Esophagus mucosa (tissue), 1 donor: ENCODE measurements at regions not wholly inside any gene's neighbourhood (a gene's known extent, or its start where the extent isn't known, plus 50 kb on each side); places are given as distances from the start of the nearest gene placed in this dataset.

Source experiments
- ATAC-seq: fragments of 200-7000 bp; cut with Tn5 transposase; one replicate; pipeline ENCODE4 v1.9.1; 2020
- donor health status: DM: yes; HTN: yes; CAD: no.

- ATAC-seq, result no peak
These were observed 424.0 kb upstream of the C2CD4B start for GRCh38 chr15:62588938-62589670.

GRCh38 chr15:62591842-62592838 is 427.1 kb upstream of the C2CD4B start:
- no peak for ATAC-seq

- ATAC-seq, result no peak
These were observed 427.8 kb upstream of the C2CD4B start for GRCh38 chr15:62592920-62593319.

- no peak for ATAC-seq
These were observed 428.8 kb upstream of the C2CD4B start for GRCh38 chr15:62593681-62594399.

GRCh38 chr15:62598217-62598616 is 433.1 kb upstream of the C2CD4B start:
- no peak for ATAC-seq

- no peak for ATAC-seq
These were observed 435.0 kb upstream of the C2CD4B start for GRCh38 chr15:62599791-62600777.

GRCh38 chr15:62601777-62602545 is 436.9 kb upstream of the C2CD4B start:
- ATAC-seq, result no peak

GRCh38 chr15:62603742-62604141 is 438.7 kb upstream of the C2CD4B start:
- peak; percentile 83 for ATAC-seq

GRCh38 chr15:62605282-62605681 is 437.3 kb upstream of the TPM1 start:
- ATAC-seq, result no peak

GRCh38 chr15:62606376-62607113 is 436.0 kb upstream of the TPM1 start:
- no peak for ATAC-seq

GRCh38 chr15:62607114-62607462 is 435.5 kb upstream of the TPM1 start:
- ATAC-seq, result no peak

- peak; percentile 44 for ATAC-seq
These were observed 434.9 kb upstream of the TPM1 start for GRCh38 chr15:62607643-62608042.

GRCh38 chr15:62608369-62608768 is 434.2 kb upstream of the TPM1 start:
- no peak for ATAC-seq

- no peak for ATAC-seq
These were observed 432.2 kb upstream of the TPM1 start for GRCh38 chr15:62610265-62610869.

GRCh38 chr15:62611002-62611401 is 431.5 kb upstream of the TPM1 start:
- no peak for ATAC-seq

GRCh38 chr15:62612183-62612733 is 430.3 kb upstream of the TPM1 start:
- ATAC-seq, result no peak

- ATAC-seq, result no peak
These were observed 429.8 kb upstream of the TPM1 start for GRCh38 chr15:62612771-62613170.

- ATAC-seq, result no peak
These were observed 425.8 kb upstream of the TPM1 start for GRCh38 chr15:62616746-62617145.

GRCh38 chr15:62617741-62618140 is 424.8 kb upstream of the TPM1 start:
- ATAC-seq, result no peak
